IMR-90 (cell line): ENCODE measurements at regions not wholly inside any gene's neighbourhood (a gene's known extent, or its start where the extent isn't known, plus 50 kb on each side); places are given as distances from the start of the nearest gene placed in this dataset.

Experiments
- ATAC-seq: fragments of 200-7000 bp; cut with Tn5 transposase; 2 replicates; pipeline ENCODE4 v1.9.1; 2020; ENCODE audit warnings: low read depth, mild to moderate bottlenecking, moderate library complexity
- BruUV-seq: library from RNA; stranded (reverse); fragments of 400-500 nt; replicated peaks from 2 replicates; lab custom pipeline; 2021; lab: Mats Ljungman, UMichigan
- CTCF ChIA-PET: fragments of 300-600 bp; formaldehyde crosslinking; extraction: SDS; loops from one replicate; lab custom pipeline; 2021; ENCODE audit warnings: antibody characterized with exemption; lab: Yijun Ruan, JAX
- POLR2A ChIA-PET: fragments of 300-600 bp; sonication (Branson Sonifier 250); formaldehyde crosslinking; loops from one replicate; lab custom pipeline; 2022; ENCODE audit warnings: antibody characterized with exemption; ENCODE audit not compliant: unreplicated experiment; lab: Charles Lee
- DNase-seq: peaks from one replicate; pipeline ENCODE4 v3.0.0; 2013
- H2AFZ ChIP-seq: replicated peaks from 2 replicates; pipeline ENCODE3; 2013; ENCODE audit warnings: low read length, mild to moderate bottlenecking; ENCODE audit not compliant: poor library complexity
- H2AK5ac ChIP-seq: 2 replicates; pipeline ENCODE4 v1.6.1; 2013; ENCODE audit warnings: low read depth, low read length, inconsistent platforms
- H2AK9ac ChIP-seq: replicated peaks from 2 replicates; pipeline ENCODE3; 2013; ENCODE audit warnings: mild to moderate bottlenecking, low read depth, low read length, moderate library complexity; ENCODE audit not compliant: poor library complexity
- H2BK120ac ChIP-seq: 2 replicates; pipeline ENCODE4 v1.6.1; 2013; ENCODE audit warnings: low read depth, low read length, inconsistent platforms
- H2BK15ac ChIP-seq: 3 replicates; pipeline ENCODE4 v1.6.1; 2013; ENCODE audit warnings: low read depth, low read length, inconsistent platforms
- H2BK20ac ChIP-seq: 2 replicates; pipeline ENCODE4 v1.6.1; 2013; ENCODE audit warnings: low read depth, mild to moderate bottlenecking, inconsistent platforms, low read length, moderate library complexity
- H2BK5ac ChIP-seq: 2 replicates; pipeline ENCODE4 v1.6.1; 2013; ENCODE audit warnings: mild to moderate bottlenecking, low read depth, low read length, inconsistent platforms; ENCODE audit not compliant: poor library complexity, severe bottlenecking
- H3K14ac ChIP-seq: replicated peaks from 2 replicates; pipeline ENCODE4 v1.6.1; 2013; ENCODE audit warnings: low read depth, low read length, inconsistent platforms
- H3K18ac ChIP-seq: 2 replicates; pipeline ENCODE4 v1.6.1; 2013; ENCODE audit warnings: low read depth, low read length, control low read depth
- H3K23ac ChIP-seq: 2 replicates; pipeline ENCODE4 v1.6.1; 2013; ENCODE audit warnings: low read depth, low read length, inconsistent platforms
- H3K27ac ChIP-seq: 2 replicates; pipeline ENCODE4 v1.5.1; 2013; ENCODE audit warnings: mild to moderate bottlenecking, control low read depth, low read length; ENCODE audit not compliant: insufficient read depth
- H3K27me3 ChIP-seq: 2 replicates; pipeline ENCODE4 v1.6.1; 2013; ENCODE audit warnings: low read length; ENCODE audit not compliant: control insufficient read depth, insufficient read depth
- H3K36me3 ChIP-seq: 2 replicates; pipeline ENCODE4 v1.6.1; 2013; ENCODE audit warnings: low read length, mixed read lengths; ENCODE audit not compliant: control insufficient read depth, insufficient read depth
- H3K4ac ChIP-seq: 2 replicates; pipeline ENCODE4 v1.6.1; 2013; ENCODE audit warnings: low read depth, low read length, inconsistent platforms
- H3K4me1 ChIP-seq: 2 replicates; pipeline ENCODE4 v1.6.1; 2013; ENCODE audit warnings: low read length, mixed read lengths; ENCODE audit not compliant: control insufficient read depth, insufficient read depth
- H3K4me2 ChIP-seq: 2 replicates; pipeline ENCODE4 v1.6.1; 2013; ENCODE audit warnings: low read depth, mild to moderate bottlenecking, control low read depth, low read length, moderate library complexity
- H3K4me3 ChIP-seq: 2 replicates; pipeline ENCODE4 v1.5.1; 2013; ENCODE audit warnings: low read depth, mild to moderate bottlenecking, control low read depth, low read length, moderate library complexity; ENCODE audit not compliant: insufficient read depth
- H3K56ac ChIP-seq: 2 replicates; pipeline ENCODE4 v1.6.1; 2013; ENCODE audit warnings: low read length, inconsistent platforms; ENCODE audit not compliant: insufficient read depth; ENCODE audit errors: extremely low read depth
- H3K79me1 ChIP-seq, 2 experiments: 2 replicates each; pipeline ENCODE4 v1.6.1; 2013; ENCODE audit warnings: low read length in 2 of 2, inconsistent platforms in 1 of 2, low read depth in 1 of 2
- H3K9ac ChIP-seq: 2 replicates; pipeline ENCODE4 v1.6.1; 2013; ENCODE audit warnings: low read depth, low read length, control low read depth
- H3K9me1 ChIP-seq: 2 replicates; pipeline ENCODE4 v1.6.1; 2013; ENCODE audit warnings: low read length, inconsistent platforms; ENCODE audit not compliant: insufficient read depth
- H3K9me3 ChIP-seq: 2 replicates; pipeline ENCODE4 v1.6.1; 2013; ENCODE audit warnings: low read length; ENCODE audit not compliant: control insufficient read depth, insufficient read depth
- H4K20me1 ChIP-seq: 2 replicates; pipeline ENCODE4 v1.6.1; 2013; ENCODE audit warnings: low read length, inconsistent platforms; ENCODE audit not compliant: insufficient read depth
- H4K5ac ChIP-seq: 2 replicates; pipeline ENCODE4 v1.6.1; 2013; ENCODE audit warnings: mild to moderate bottlenecking, low read depth, low read length, control low read depth
- H4K8ac ChIP-seq, 2 experiments: 2 replicates each; pipeline ENCODE4 v1.6.1; 2013; ENCODE audit warnings: low read depth in 2 of 2, low read length in 2 of 2, control low read depth in 1 of 2, inconsistent platforms in 1 of 2
- H4K91ac ChIP-seq: 2 replicates; pipeline ENCODE4 v1.6.1; 2013; ENCODE audit warnings: low read depth, low read length, inconsistent platforms; ENCODE audit not compliant: insufficient read depth
- BHLHE40 ChIP-seq: fragments of 150-350 bp; IDR thresholded peaks from 2 replicates; pipeline ENCODE4 v1.6.1; 2016; ENCODE audit warnings: mild to moderate bottlenecking, low read depth, low read length
- CEBPB ChIP-seq: IDR thresholded peaks from 2 replicates; pipeline ENCODE4 v1.6.1; 2012; ENCODE audit warnings: low read depth, low read length, improper control_type of control experiment
- CHD1 ChIP-seq: IDR thresholded peaks from 2 replicates; pipeline ENCODE4 v1.6.1; 2012; ENCODE audit warnings: low read depth, low read length, improper control_type of control experiment
- FOS ChIP-seq: fragments of 150-350 bp; IDR thresholded peaks from 2 replicates; pipeline ENCODE4 v1.6.1; 2016; ENCODE audit warnings: low read depth, low read length
- MAFK ChIP-seq: IDR thresholded peaks from 2 replicates; pipeline ENCODE4 v1.6.1; 2012; ENCODE audit warnings: low read depth, low read length, improper control_type of control experiment
- MAZ ChIP-seq: IDR thresholded peaks from 2 replicates; pipeline ENCODE4 v1.6.1; 2012; ENCODE audit warnings: low read depth, mild to moderate bottlenecking, low read length, improper control_type of control experiment, moderate library complexity, borderline replicate concordance
- MXI1 ChIP-seq: IDR thresholded peaks from 2 replicates; pipeline ENCODE4 v1.6.1; 2012; ENCODE audit warnings: low read depth, mild to moderate bottlenecking, low read length, moderate library complexity, borderline replicate concordance
- NFE2L2 ChIP-seq: fragments of 150-350 bp; IDR thresholded peaks from 2 replicates; pipeline ENCODE4 v1.6.1; 2016; ENCODE audit warnings: low read depth, mild to moderate bottlenecking, low read length
- POLR2A ChIP-seq: IDR thresholded peaks from 2 replicates; pipeline ENCODE4 v1.6.1; 2012; ENCODE audit warnings: mild to moderate bottlenecking, low read depth, low read length
- RAD21 ChIP-seq: IDR thresholded peaks from 2 replicates; pipeline ENCODE4 v1.6.1; 2012; ENCODE audit warnings: low read length, improper control_type of control experiment
- RCOR1 ChIP-seq: IDR thresholded peaks from 2 replicates; pipeline ENCODE4 v1.6.1; 2012; ENCODE audit warnings: mild to moderate bottlenecking, low read length, improper control_type of control experiment; ENCODE audit not compliant: insufficient replicate concordance
- RFX5 ChIP-seq: IDR thresholded peaks from 2 replicates; pipeline ENCODE4 v1.8.0; 2012; ENCODE audit warnings: low read depth, mild to moderate bottlenecking, low read length, moderate library complexity
- SMC3 ChIP-seq: fragments of 150-350 bp; IDR thresholded peaks from 2 replicates; pipeline ENCODE4 v1.6.1; 2016; ENCODE audit warnings: low read depth, mild to moderate bottlenecking, antibody characterized with exemption, low read length, moderate library complexity
- USF2 ChIP-seq: fragments of 150-350 bp; IDR thresholded peaks from 2 replicates; pipeline ENCODE4 v1.6.1; 2017; ENCODE audit warnings: mild to moderate bottlenecking, antibody characterized with exemption, low read length, low read depth
- dilution Hi-C: fragments of 300-500 bp; cut with HindIII; formaldehyde crosslinking; loops from one replicate; pipeline ENCODE4 v1.14.3; 2018; ENCODE audit warnings: low sequenced_read_pairs; ENCODE audit not compliant: unreplicated experiment
- in situ Hi-C: fragments of 300-500 bp; cut with MboI; formaldehyde crosslinking; loops from 3 replicates; pipeline ENCODE4 v1.14.3; 2019; ENCODE audit warnings: low sequenced_read_pairs, inconsistent platforms, mixed read lengths
- intact Hi-C: fragments of 100-400 bp; cut with micrococcal nuclease; formaldehyde crosslinking; loops from 2 replicates; pipeline ENCODE4 v1.10.0; 2022
- TF ChIP-seq, protein P1 (sequence below): fragments of 150-350 bp; IDR thresholded peaks from 2 replicates; pipeline ENCODE4 v1.6.1; 2016; ENCODE audit warnings: low read depth, mild to moderate bottlenecking, low read length, moderate library complexity, borderline replicate concordance
- TF ChIP-seq, protein P2 (sequence below): conservative IDR thresholded peaks from 2 replicates; pipeline ENCODE4 v1.5.1; 2012; ENCODE audit warnings: mild to moderate bottlenecking, low read depth, low read length, improper control_type of control experiment

DNA sequence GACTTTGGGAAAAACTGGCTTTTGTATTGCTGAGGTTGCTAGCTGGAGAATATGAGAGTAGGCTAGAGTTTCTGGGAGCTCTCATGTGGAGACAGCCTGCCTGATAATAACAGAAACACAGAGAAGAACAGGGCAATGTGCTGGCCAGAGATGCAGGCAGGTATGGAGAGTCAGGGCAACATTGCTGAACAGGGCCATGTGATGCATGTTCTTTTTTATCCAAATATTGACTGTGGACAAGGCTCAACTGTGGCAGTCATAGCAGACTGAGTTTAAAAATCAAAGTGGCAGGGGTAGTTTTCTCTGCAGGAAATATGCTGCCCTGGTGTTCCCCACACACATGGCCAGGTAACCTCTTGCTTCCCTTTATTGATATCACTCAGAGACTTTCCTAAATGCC, 381.1 kb downstream of the RASEF start:
- Histone ChIP-seq H3K9ac (no peak overlapping the region), H3K56ac (no peak overlapping the region), H3K27me3 (no peaks in the 10 kb centered on the region), H2BK20ac (no peak overlapping the region), H3K23ac (no peak overlapping the region), H3K4me1 (no peaks in the 10 kb centered on the region), H3K4me2 (no peak overlapping the region), H2AK9ac (no peak overlapping the region), H4K91ac (no peak overlapping the region), H3K14ac (no peak overlapping the region), H3K9me1 (no peaks in the 10 kb centered on the region), H3K79me1 (no peaks in the 10 kb centered on the region), H2BK120ac (no peak overlapping the region), H3K36me3 (no peaks in the 10 kb centered on the region), H3K4ac (no peak overlapping the region), H3K18ac (no peak overlapping the region), H2AK5ac (no peak overlapping the region), H3K27ac (no peak overlapping the region), H3K9me3 (no peaks in the 10 kb centered on the region), H3K4me3 (no peak overlapping the region), H2BK15ac (no peak overlapping the region), H4K20me1 (no peaks in the 10 kb centered on the region), H2AFZ (no peak overlapping the region), H4K5ac (no peak overlapping the region), H2BK5ac (no peak overlapping the region), H4K8ac (no peak overlapping the region)
- CTCF ChIA-PET = no interaction called here
- dilution Hi-C loops = no loop called here
- DNase-seq = no peak
- no peak for ATAC-seq
- no TSS peak for BruUV-seq
- POLR2A ChIA-PET = no interaction called here
- in situ Hi-C loops = no loop called here
- intact Hi-C loops = no loop called here
- TF ChIP-seq USF2 (no peak), BHLHE40 (no peak), CHD1 (no peak), RFX5 (no peak), NFE2L2 (no peak), RCOR1 (no peak), FOS (no peak), SMC3 (no peak), RAD21 (no peak), CEBPB (no peak), MXI1 (no peak), MAZ (no peak), POLR2A (no peak), MAFK (no peak)
- TF ChIP-seq, protein P1, sequence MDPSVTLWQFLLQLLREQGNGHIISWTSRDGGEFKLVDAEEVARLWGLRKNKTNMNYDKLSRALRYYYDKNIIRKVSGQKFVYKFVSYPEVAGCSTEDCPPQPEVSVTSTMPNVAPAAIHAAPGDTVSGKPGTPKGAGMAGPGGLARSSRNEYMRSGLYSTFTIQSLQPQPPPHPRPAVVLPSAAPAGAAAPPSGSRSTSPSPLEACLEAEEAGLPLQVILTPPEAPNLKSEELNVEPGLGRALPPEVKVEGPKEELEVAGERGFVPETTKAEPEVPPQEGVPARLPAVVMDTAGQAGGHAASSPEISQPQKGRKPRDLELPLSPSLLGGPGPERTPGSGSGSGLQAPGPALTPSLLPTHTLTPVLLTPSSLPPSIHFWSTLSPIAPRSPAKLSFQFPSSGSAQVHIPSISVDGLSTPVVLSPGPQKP = no peak
- TF ChIP-seq, protein P2, sequence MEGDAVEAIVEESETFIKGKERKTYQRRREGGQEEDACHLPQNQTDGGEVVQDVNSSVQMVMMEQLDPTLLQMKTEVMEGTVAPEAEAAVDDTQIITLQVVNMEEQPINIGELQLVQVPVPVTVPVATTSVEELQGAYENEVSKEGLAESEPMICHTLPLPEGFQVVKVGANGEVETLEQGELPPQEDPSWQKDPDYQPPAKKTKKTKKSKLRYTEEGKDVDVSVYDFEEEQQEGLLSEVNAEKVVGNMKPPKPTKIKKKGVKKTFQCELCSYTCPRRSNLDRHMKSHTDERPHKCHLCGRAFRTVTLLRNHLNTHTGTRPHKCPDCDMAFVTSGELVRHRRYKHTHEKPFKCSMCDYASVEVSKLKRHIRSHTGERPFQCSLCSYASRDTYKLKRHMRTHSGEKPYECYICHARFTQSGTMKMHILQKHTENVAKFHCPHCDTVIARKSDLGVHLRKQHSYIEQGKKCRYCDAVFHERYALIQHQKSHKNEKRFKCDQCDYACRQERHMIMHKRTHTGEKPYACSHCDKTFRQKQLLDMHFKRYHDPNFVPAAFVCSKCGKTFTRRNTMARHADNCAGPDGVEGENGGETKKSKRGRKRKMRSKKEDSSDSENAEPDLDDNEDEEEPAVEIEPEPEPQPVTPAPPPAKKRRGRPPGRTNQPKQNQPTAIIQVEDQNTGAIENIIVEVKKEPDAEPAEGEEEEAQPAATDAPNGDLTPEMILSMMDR = no peak
